ENCODE measurements at regions not wholly inside any gene's neighbourhood (a gene's known extent, or its start where the extent isn't known, plus 50 kb on each side); places are given as distances from the start of the nearest gene placed in this dataset.

GRCh38 chr10:10871352-10871751, 146.3 kb upstream of the CELF2 start:
- TF ChIP-seq CTCF (IDR thresholded peaks at IDR 0.05) (no peak), EZH2 (IDR thresholded peaks at IDR 0.05) (no peak), EZH2phosphoT487 (IDR thresholded peaks at IDR 0.05) (no peak)

All from neural progenitor cell (in vitro differentiated cells).